Suprapubic skin (tissue), 4 donors: ENCODE measurements at regions not wholly inside any gene's neighbourhood (a gene's known extent, or its start where the extent isn't known, plus 50 kb on each side); places are given as distances from the start of the nearest gene placed in this dataset.

Experiments
- DNase-seq, 2 donors: peaks; one replicate each; pipeline ENCODE4 v3.0.0-alpha.2; 2019; ENCODE audit warnings: low spot score in 2 of 2
- H3K27ac ChIP-seq: fragments of 200-600 bp; sonication (generic); one replicate; pipeline ENCODE4 v1.5.1; 2019
- H3K27me3 ChIP-seq: fragments of 200-600 bp; sonication (generic); one replicate; pipeline ENCODE4 v1.5.1; 2019
- H3K36me3 ChIP-seq: fragments of 200-600 bp; sonication (generic); one replicate; pipeline ENCODE4 v1.5.1; 2019
- H3K4me1 ChIP-seq: fragments of 200-600 bp; sonication (generic); one replicate; pipeline ENCODE4 v1.5.1; 2019
- H3K4me3 ChIP-seq: fragments of 200-600 bp; sonication (generic); one replicate; pipeline ENCODE4 v1.5.1; 2019; ENCODE audit warnings: mild to moderate bottlenecking
- H3K9me3 ChIP-seq: fragments of 200-600 bp; sonication (generic); one replicate; pipeline ENCODE4 v1.5.1; 2019
- EP300 ChIP-seq: sonication (generic); formaldehyde crosslinking; IDR thresholded peaks from one replicate; pipeline ENCODE4 v1.6.1; 2017; ENCODE audit warnings: antibody characterized with exemption
- POLR2A ChIP-seq, 2 donors: fragments of 450-650 bp; IDR thresholded peaks; one replicate each; pipeline ENCODE4 v1.6.1; 2017; ENCODE audit warnings: antibody characterized with exemption in 2 of 2, mild to moderate bottlenecking in 2 of 2, moderate library complexity in 2 of 2
- POLR2AphosphoS5 ChIP-seq, 3 donors: sonication (generic); formaldehyde crosslinking; IDR thresholded peaks; one replicate each; pipeline ENCODE4 v1.6.1; 2017; ENCODE audit warnings: antibody characterized with exemption in 3 of 3
- WGBS: methylation state at CpG from one replicate; pipeline ENCODE4 v1.1.5; 2018; 5-methylcytosine and 5-hydroxymethylcytosine counted together
- TF ChIP-seq, protein P1 (sequence below), 2 donors: fragments of 200-600 bp in 1 of 2; fragments of 450-650 bp in 1 of 2; sonication (generic) in 1 of 2; IDR thresholded peaks; one replicate each; pipeline ENCODE4 v1.5.1; 2016 to 2019; ENCODE audit warnings: antibody characterized with exemption in 2 of 2, mild to moderate bottlenecking in 1 of 2, moderate library complexity in 1 of 2

DNA sequence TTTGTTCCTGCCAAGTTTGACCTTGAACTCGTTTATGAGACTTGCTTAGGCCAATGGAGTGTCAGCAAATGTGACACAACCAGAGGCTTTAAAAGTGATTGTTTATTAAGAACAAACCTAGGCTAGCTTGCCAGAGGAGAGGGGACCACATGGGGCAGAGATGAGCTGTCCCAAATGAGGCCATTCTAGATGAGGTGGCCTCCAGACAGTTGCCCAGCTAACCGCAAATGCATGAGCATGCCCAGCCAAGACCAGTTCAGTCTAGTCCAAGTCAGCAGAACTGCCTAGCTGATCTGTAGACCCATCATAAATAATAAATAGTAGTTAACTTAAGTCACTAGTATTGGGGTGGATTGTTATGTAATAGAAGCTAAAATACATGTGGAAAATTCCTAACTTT, 172.8 kb upstream of the DYRK2 start:
- Histone ChIP-seq H3K4me1 (peaks cover 9% of the 10 kb centered on the region), H3K4me3 (no peak overlapping the region), H3K27me3 (no peaks in the 10 kb centered on the region), H3K9me3 (no peaks in the 10 kb centered on the region), H3K27ac (no peak overlapping the region), H3K36me3 (no peaks in the 10 kb centered on the region)
- 54% methylated on average over 2 of the region's 2 CpGs for WGBS
- TF ChIP-seq, protein P1, sequence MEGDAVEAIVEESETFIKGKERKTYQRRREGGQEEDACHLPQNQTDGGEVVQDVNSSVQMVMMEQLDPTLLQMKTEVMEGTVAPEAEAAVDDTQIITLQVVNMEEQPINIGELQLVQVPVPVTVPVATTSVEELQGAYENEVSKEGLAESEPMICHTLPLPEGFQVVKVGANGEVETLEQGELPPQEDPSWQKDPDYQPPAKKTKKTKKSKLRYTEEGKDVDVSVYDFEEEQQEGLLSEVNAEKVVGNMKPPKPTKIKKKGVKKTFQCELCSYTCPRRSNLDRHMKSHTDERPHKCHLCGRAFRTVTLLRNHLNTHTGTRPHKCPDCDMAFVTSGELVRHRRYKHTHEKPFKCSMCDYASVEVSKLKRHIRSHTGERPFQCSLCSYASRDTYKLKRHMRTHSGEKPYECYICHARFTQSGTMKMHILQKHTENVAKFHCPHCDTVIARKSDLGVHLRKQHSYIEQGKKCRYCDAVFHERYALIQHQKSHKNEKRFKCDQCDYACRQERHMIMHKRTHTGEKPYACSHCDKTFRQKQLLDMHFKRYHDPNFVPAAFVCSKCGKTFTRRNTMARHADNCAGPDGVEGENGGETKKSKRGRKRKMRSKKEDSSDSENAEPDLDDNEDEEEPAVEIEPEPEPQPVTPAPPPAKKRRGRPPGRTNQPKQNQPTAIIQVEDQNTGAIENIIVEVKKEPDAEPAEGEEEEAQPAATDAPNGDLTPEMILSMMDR (IDR thresholded peaks at IDR 0.05) = no peak
- TF ChIP-seq EP300 (no peak), POLR2A (IDR thresholded peaks at IDR 0.05) (no peak), POLR2AphosphoS5 (IDR thresholded peaks at IDR 0.05) (no peak)
- no peak for DNase-seq

DNA sequence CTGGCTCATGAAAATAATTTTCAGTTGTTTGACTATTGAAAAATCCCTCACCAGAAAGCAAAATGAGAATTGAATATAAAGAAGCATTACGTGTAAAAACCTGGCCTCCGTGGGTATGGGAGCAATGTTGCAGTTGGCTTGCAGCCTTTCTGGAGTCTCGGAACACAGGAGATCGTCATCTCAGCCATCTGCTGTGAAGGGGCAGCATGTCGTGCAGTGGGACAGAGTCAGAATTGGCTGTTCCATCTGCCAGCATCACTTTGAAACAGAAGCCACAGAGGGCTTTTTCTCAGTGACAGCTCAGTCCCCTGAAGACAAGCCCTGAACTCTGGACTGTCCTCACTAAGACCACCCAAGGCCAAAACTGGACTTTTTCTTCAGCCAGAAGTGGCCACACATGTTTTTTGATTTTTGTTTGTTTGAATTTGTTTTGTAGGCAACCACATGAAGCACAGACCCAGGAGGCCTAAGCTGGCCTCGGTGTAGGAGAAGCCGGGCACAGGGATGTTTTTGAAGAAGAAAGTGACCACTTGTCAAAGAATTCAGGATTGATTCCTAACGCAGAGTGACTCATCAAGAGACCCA, 170.8 kb upstream of the DYRK2 start:
- TF ChIP-seq EP300 (no peak), POLR2AphosphoS5 (IDR thresholded peaks at IDR 0.05) (no peak), POLR2A (IDR thresholded peaks at IDR 0.05) (no peak)
- TF ChIP-seq, protein P1 (IDR thresholded peaks at IDR 0.05) = no peak
- no peaks in the 10 kb centered on the region for H3K4me1 ChIP-seq
- no peaks in the 10 kb centered on the region for H3K9me3 ChIP-seq
- no peak for DNase-seq
- H3K27me3 ChIP-seq = no peaks in the 10 kb centered on the region
- WGBS = 86% methylated on average over 8 of the region's 8 CpGs
- H3K4me3 ChIP-seq = no peak overlapping the region
- no peak overlapping the region for H3K27ac ChIP-seq
- no peaks in the 10 kb centered on the region for H3K36me3 ChIP-seq

DNA sequence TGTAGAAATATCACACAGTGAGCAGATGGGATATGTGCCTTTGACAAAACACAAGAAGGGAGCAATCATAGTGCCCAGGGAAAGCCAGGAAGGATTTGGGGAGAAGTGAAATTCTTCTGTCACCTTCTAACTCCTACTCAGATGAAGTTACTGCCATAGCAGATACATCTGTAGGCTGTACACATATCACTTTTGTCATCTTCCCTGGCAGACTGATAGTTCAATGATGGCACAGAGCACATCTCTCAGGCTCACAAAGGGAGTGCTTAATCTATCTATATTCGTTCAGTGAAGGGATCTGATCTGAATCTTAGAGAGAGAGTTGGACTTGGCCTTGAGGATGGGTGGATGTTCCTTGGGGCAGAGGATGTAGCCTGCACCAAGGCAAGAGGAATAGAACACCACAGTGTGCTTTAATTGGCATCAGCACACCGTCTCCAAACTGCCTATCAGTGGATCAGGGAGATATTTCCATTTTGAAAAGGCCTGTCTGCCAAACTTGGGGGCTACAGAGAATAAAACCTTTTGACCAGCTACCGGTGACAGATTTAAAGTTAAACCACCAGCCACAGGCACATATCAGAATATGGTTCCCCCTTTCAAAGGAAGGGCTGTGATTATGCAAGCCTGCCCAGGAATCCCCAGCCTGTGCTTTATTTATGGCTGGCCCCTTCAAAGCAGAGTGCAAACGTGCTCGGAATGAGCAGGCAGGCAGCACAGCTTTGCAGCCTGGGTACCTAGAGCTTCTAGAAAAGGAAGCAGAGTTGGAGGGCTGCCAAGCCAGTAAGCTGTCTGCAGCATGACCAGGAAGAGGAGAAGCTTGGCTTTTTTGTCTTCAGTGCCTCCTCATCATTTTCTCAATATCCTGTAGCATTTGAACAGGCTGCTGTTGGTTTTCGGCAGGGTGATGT, 165.5 kb upstream of the DYRK2 start:
- no peak overlapping the region for H3K4me3 ChIP-seq
- H3K36me3 ChIP-seq = no peaks in the 10 kb centered on the region
- no peak overlapping the region for H3K27ac ChIP-seq
- peaks cover 2% of the 10 kb centered on the region for H3K9me3 ChIP-seq
- TF ChIP-seq, protein P1 (IDR thresholded peaks at IDR 0.05) = no peak
- TF ChIP-seq POLR2A (IDR thresholded peaks at IDR 0.05) (no peak), EP300 (no peak), POLR2AphosphoS5 (IDR thresholded peaks at IDR 0.05) (no peak)
- DNase-seq = no peak
- H3K4me1 ChIP-seq = peaks cover 12% of the 10 kb centered on the region
- WGBS = 53% methylated on average over 6 of the region's 6 CpGs
- H3K27me3 ChIP-seq = no peaks in the 10 kb centered on the region

DNA sequence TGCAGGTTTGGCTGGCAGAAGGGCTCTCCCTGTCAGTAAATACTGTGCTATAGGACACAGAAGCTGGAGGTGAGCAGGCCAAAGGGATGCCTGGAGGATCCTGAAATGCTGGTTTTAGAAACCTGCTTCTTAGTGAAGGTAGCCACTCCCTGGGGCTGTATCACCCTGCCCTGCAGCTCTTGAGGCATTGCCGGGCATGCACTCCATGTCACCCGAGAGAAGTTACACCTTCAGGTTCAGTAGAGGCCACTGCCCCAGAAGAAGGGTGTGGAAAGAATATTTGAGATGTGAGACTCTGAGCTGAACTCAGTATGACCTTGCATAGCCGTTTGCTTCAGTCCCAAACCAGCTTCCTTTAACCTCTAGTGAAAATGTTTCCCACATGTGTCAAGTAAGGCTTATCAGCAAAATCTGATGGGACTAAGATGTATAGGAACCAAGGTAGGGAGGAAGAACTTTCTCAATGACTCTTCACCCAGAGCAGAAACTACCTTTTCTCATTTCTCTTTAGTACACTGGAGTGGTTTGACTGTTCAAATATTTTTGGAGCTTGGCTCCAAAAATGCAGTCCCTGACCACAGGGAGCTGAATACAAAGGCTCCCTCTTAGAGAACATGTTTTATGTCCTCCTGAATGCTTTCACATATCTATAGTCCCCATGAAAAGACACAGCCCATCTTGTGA, 164.5 kb upstream of the DYRK2 start:
- Histone ChIP-seq H3K4me3 (no peak overlapping the region), H3K27me3 (no peaks in the 10 kb centered on the region), H3K36me3 (no peaks in the 10 kb centered on the region), H3K9me3 (peaks cover 7% of the 10 kb centered on the region), H3K27ac (no peak overlapping the region), H3K4me1 (peaks cover 12% of the 10 kb centered on the region)
- no peak for DNase-seq
- TF ChIP-seq, protein P1 (IDR thresholded peaks at IDR 0.05) = no peak
- TF ChIP-seq POLR2A (IDR thresholded peaks at IDR 0.05) (no peak), POLR2AphosphoS5 (IDR thresholded peaks at IDR 0.05) (no peak), EP300 (no peak)
- 32% methylated on average over 3 of the region's 3 CpGs for WGBS
